ENCODE measurements at regions not wholly inside any gene's neighbourhood (a gene's known extent, or its start where the extent isn't known, plus 50 kb on each side); places are given as distances from the start of the nearest gene placed in this dataset.

DNA sequence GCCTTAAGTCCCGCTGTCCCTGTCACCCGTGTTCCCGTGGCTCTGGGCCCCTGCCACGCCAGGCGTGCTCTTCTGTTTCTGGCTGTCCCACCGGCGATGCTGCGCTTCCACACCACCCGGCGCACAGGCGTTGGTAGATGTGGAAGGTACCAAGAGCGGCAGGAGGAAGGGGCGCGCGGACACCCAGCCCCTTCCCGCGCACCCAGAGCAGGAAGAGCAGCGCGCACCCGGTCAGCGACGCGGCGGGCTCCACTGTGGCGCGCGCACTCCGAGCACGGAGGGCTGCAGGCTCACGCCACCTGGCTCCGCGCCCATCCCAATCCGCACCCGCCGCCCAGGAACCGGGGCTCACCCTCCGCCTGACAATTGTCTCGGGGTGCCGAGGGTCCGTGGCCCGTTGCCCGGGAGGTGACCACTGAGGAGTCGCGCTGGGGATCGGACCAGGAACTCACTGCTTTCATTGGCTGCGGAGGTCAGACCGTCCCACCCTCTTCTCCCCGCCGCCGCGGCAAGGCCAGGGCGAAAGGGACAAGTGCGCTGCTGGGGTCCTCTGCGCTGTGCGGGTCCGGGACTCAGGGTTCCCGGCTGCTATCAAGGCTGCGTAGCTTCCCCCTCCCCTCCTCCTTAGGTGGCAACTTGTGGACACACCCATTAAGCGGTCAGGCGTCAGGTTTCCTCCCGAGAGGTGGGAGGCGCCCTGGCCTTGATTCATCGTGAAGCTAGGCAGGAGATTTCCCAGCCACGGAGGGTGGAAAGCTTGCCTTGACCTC is 121.6 kb upstream of the ZNF92 start (continued):
- TF ChIP-seq, protein P1, sequence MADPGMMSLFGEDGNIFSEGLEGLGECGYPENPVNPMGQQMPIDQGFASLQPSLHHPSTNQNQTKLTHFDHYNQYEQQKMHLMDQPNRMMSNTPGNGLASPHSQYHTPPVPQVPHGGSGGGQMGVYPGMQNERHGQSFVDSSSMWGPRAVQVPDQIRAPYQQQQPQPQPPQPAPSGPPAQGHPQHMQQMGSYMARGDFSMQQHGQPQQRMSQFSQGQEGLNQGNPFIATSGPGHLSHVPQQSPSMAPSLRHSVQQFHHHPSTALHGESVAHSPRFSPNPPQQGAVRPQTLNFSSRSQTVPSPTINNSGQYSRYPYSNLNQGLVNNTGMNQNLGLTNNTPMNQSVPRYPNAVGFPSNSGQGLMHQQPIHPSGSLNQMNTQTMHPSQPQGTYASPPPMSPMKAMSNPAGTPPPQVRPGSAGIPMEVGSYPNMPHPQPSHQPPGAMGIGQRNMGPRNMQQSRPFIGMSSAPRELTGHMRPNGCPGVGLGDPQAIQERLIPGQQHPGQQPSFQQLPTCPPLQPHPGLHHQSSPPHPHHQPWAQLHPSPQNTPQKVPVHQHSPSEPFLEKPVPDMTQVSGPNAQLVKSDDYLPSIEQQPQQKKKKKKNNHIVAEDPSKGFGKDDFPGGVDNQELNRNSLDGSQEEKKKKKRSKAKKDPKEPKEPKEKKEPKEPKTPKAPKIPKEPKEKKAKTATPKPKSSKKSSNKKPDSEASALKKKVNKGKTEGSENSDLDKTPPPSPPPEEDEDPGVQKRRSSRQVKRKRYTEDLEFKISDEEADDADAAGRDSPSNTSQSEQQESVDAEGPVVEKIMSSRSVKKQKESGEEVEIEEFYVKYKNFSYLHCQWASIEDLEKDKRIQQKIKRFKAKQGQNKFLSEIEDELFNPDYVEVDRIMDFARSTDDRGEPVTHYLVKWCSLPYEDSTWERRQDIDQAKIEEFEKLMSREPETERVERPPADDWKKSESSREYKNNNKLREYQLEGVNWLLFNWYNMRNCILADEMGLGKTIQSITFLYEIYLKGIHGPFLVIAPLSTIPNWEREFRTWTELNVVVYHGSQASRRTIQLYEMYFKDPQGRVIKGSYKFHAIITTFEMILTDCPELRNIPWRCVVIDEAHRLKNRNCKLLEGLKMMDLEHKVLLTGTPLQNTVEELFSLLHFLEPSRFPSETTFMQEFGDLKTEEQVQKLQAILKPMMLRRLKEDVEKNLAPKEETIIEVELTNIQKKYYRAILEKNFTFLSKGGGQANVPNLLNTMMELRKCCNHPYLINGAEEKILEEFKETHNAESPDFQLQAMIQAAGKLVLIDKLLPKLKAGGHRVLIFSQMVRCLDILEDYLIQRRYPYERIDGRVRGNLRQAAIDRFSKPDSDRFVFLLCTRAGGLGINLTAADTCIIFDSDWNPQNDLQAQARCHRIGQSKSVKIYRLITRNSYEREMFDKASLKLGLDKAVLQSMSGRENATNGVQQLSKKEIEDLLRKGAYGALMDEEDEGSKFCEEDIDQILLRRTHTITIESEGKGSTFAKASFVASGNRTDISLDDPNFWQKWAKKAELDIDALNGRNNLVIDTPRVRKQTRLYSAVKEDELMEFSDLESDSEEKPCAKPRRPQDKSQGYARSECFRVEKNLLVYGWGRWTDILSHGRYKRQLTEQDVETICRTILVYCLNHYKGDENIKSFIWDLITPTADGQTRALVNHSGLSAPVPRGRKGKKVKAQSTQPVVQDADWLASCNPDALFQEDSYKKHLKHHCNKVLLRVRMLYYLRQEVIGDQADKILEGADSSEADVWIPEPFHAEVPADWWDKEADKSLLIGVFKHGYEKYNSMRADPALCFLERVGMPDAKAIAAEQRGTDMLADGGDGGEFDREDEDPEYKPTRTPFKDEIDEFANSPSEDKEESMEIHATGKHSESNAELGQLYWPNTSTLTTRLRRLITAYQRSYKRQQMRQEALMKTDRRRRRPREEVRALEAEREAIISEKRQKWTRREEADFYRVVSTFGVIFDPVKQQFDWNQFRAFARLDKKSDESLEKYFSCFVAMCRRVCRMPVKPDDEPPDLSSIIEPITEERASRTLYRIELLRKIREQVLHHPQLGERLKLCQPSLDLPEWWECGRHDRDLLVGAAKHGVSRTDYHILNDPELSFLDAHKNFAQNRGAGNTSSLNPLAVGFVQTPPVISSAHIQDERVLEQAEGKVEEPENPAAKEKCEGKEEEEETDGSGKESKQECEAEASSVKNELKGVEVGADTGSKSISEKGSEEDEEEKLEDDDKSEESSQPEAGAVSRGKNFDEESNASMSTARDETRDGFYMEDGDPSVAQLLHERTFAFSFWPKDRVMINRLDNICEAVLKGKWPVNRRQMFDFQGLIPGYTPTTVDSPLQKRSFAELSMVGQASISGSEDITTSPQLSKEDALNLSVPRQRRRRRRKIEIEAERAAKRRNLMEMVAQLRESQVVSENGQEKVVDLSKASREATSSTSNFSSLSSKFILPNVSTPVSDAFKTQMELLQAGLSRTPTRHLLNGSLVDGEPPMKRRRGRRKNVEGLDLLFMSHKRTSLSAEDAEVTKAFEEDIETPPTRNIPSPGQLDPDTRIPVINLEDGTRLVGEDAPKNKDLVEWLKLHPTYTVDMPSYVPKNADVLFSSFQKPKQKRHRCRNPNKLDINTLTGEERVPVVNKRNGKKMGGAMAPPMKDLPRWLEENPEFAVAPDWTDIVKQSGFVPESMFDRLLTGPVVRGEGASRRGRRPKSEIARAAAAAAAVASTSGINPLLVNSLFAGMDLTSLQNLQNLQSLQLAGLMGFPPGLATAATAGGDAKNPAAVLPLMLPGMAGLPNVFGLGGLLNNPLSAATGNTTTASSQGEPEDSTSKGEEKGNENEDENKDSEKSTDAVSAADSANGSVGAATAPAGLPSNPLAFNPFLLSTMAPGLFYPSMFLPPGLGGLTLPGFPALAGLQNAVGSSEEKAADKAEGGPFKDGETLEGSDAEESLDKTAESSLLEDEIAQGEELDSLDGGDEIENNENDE (IDR thresholded peaks at IDR 0.05; ENCODE audit: insufficient replicate concordance, low read length): no peak
- TF ChIP-seq ASH2L (IDR thresholded peaks at IDR 0.05; ENCODE audit: low read length) (peak; percentile 98), EP300 (IDR thresholded peaks at IDR 0.05; ENCODE audit: borderline replicate concordance in 1 of 2, low read depth in 2 of 2, low read length in 2 of 2) (peak in 1 of 2 experiments; percentile 71; a peak in 1 of 3 replicates), TBP (IDR thresholded peaks at IDR 0.05; ENCODE audit: low read depth, low read length) (peak; percentile 59; the same call in 1 of the 2 replicates), TAF7 (optimal IDR thresholded peaks at IDR 0.05; ENCODE audit: borderline replicate concordance, low read depth, low read length) (no peak), TCF12 (IDR thresholded peaks at IDR 0.05; ENCODE audit: low read depth, low read length) (no peak), GTF2F1 (IDR thresholded peaks at IDR 0.05; ENCODE audit: borderline replicate concordance, low read depth, low read length) (no peak), KDM1A (IDR thresholded peaks at IDR 0.05; ENCODE audit: borderline replicate concordance, low read length) (no peak; the same call in 1 of the 2 replicates), ZNF274 (IDR thresholded peaks at IDR 0.05; ENCODE audit: borderline replicate concordance, extremely low read depth, low read length) (no peak), TAF1 (IDR thresholded peaks at IDR 0.05; ENCODE audit: low read depth, low read length) (peak; percentile 68)
